ENCODE measurements at regions not wholly inside any gene's neighbourhood (a gene's known extent, or its start where the extent isn't known, plus 50 kb on each side); places are given as distances from the start of the nearest gene placed in this dataset.
"Not testable (repeated sequence)": the region's sequence is repeated elsewhere in the genome, so short reads cannot be mapped to it uniquely, and the experiment has no call there.

- no peaks in the 10 kb centered on the region for H3K9me3 ChIP-seq (ENCODE audit: control insufficient read depth, low read length)
- peaks cover 7% of the 10 kb centered on the region for H3K4me1 ChIP-seq (ENCODE audit: control insufficient read depth, insufficient read depth, low read length, poor library complexity, severe bottlenecking)
- no peaks in the 10 kb centered on the region for H3K36me3 ChIP-seq (ENCODE audit: control insufficient read depth, insufficient read depth, low read length)
- H3K27ac ChIP-seq (ENCODE audit: low read depth, low read length, severe bottlenecking), result no peak overlapping the region
- H3K4me3 ChIP-seq (ENCODE audit: extremely low read depth, insufficient read depth, low read length, poor library complexity, severe bottlenecking), result no peak overlapping the region
- WGBS, 2 experiments (ENCODE audit: insufficient coverage in 2 of 2), result 93% methylated on average over 2 of the region's 2 CpGs; no CpG with 5 or more reads in 1 of the 2 experiments
Measured at GRCh38 chr2:43144263-43144662, 82.1 kb downstream of the ZFP36L2 start.

GRCh38 chr2:43143756-43144155 is 82.7 kb downstream of the ZFP36L2 start:
- no peaks in the 10 kb centered on the region for H3K36me3 ChIP-seq (ENCODE audit: control insufficient read depth, insufficient read depth, low read length)
- peaks cover 7% of the 10 kb centered on the region for H3K4me1 ChIP-seq (ENCODE audit: control insufficient read depth, insufficient read depth, low read length, poor library complexity, severe bottlenecking)
- H3K9me3 ChIP-seq (ENCODE audit: control insufficient read depth, low read length), result no peaks in the 10 kb centered on the region
- 81 to 96% methylated on average over 6 of the region's 8 CpGs for WGBS, 2 experiments (ENCODE audit: insufficient coverage in 2 of 2)
- no peak overlapping the region for H3K4me3 ChIP-seq (ENCODE audit: extremely low read depth, insufficient read depth, low read length, poor library complexity, severe bottlenecking)
- no peak overlapping the region for H3K27ac ChIP-seq (ENCODE audit: low read depth, low read length, severe bottlenecking)

GRCh38 chr2:43142921-43143438 is 83.4 kb downstream of the ZFP36L2 start:
- 96 to 99% methylated on average over 6 to 7 of the region's 7 CpGs for WGBS, 2 experiments (ENCODE audit: insufficient coverage in 2 of 2)
- no peaks in the 10 kb centered on the region for H3K9me3 ChIP-seq (ENCODE audit: control insufficient read depth, low read length)
- H3K4me1 ChIP-seq (ENCODE audit: control insufficient read depth, insufficient read depth, low read length, poor library complexity, severe bottlenecking), result peaks cover 7% of the 10 kb centered on the region
- no peaks in the 10 kb centered on the region for H3K36me3 ChIP-seq (ENCODE audit: control insufficient read depth, insufficient read depth, low read length)
- H3K27ac ChIP-seq (ENCODE audit: low read depth, low read length, severe bottlenecking), result no peak overlapping the region
- H3K4me3 ChIP-seq (ENCODE audit: extremely low read depth, insufficient read depth, low read length, poor library complexity, severe bottlenecking), result no peak overlapping the region

- H3K4me1 ChIP-seq (ENCODE audit: control insufficient read depth, insufficient read depth, low read length, poor library complexity, severe bottlenecking), result peaks cover 11% of the 10 kb centered on the region
- not testable (repeated sequence) for H3K9me3 ChIP-seq (ENCODE audit: control insufficient read depth, low read length)
Measured at GRCh38 chr2:43141636-43142151, 84.7 kb downstream of the ZFP36L2 start.

GRCh38 chr2:43139996-43140621 is 86.3 kb downstream of the ZFP36L2 start:
- Histone ChIP-seq H3K36me3 (ENCODE audit: control insufficient read depth, insufficient read depth, low read length) (no peaks in the 10 kb centered on the region), H3K27ac (ENCODE audit: low read depth, low read length, severe bottlenecking) (peak overlapping the region; percentile 64), H3K9me3 (ENCODE audit: control insufficient read depth, low read length) (no peaks in the 10 kb centered on the region), H3K4me1 (ENCODE audit: control insufficient read depth, insufficient read depth, low read length, poor library complexity, severe bottlenecking) (peaks cover 20% of the 10 kb centered on the region), H3K4me3 (ENCODE audit: extremely low read depth, insufficient read depth, low read length, poor library complexity, severe bottlenecking) (no peak overlapping the region)
- whole genome bisulfite sequencing, 2 experiments (ENCODE audit: insufficient coverage in 2 of 2), result 68 to 83% methylated on average over 7 to 10 of the region's 11 CpGs

More at GRCh38 chr2:43141636-43142151, 84.7 kb downstream of the ZFP36L2 start:
- 87 to 93% methylated on average over 7 of the region's 7 CpGs for WGBS, 2 experiments (ENCODE audit: insufficient coverage in 2 of 2)
- H3K27ac ChIP-seq (ENCODE audit: low read depth, low read length, severe bottlenecking); H3K4me3 ChIP-seq (ENCODE audit: extremely low read depth, insufficient read depth, low read length, poor library complexity, severe bottlenecking); H3K36me3 ChIP-seq (ENCODE audit: control insufficient read depth, insufficient read depth, low read length): not testable (repeated sequence)

GRCh38 chr2:43139501-43139900 is 86.9 kb downstream of the ZFP36L2 start:
- Histone ChIP-seq H3K36me3 (ENCODE audit: control insufficient read depth, insufficient read depth, low read length) (no peaks in the 10 kb centered on the region), H3K27ac (ENCODE audit: low read depth, low read length, severe bottlenecking) (no peak overlapping the region), H3K4me1 (ENCODE audit: control insufficient read depth, insufficient read depth, low read length, poor library complexity, severe bottlenecking) (peaks cover 20% of the 10 kb centered on the region), H3K4me3 (ENCODE audit: extremely low read depth, insufficient read depth, low read length, poor library complexity, severe bottlenecking) (no peak overlapping the region), H3K9me3 (ENCODE audit: control insufficient read depth, low read length) (no peaks in the 10 kb centered on the region)
- WGBS, 2 experiments (ENCODE audit: insufficient coverage in 2 of 2), result 96 to 100% methylated on average over 3 to 4 of the region's 4 CpGs

- H3K27ac ChIP-seq (ENCODE audit: low read depth, low read length, severe bottlenecking), result no peak overlapping the region
- no peaks in the 10 kb centered on the region for H3K9me3 ChIP-seq (ENCODE audit: control insufficient read depth, low read length)
- no peak overlapping the region for H3K4me3 ChIP-seq (ENCODE audit: extremely low read depth, insufficient read depth, low read length, poor library complexity, severe bottlenecking)
- no peaks in the 10 kb centered on the region for H3K36me3 ChIP-seq (ENCODE audit: control insufficient read depth, insufficient read depth, low read length)
- H3K4me1 ChIP-seq (ENCODE audit: control insufficient read depth, insufficient read depth, low read length, poor library complexity, severe bottlenecking), result peaks cover 20% of the 10 kb centered on the region
- WGBS, 2 experiments (ENCODE audit: insufficient coverage in 2 of 2), result 83 to 100% methylated on average over 1 of the region's 3 CpGs
Measured at GRCh38 chr2:43138441-43138840, 88.0 kb downstream of the ZFP36L2 start.

GRCh38 chr2:43136876-43137275 is 89.5 kb downstream of the ZFP36L2 start:
- H3K4me1 ChIP-seq (ENCODE audit: control insufficient read depth, insufficient read depth, low read length, poor library complexity, severe bottlenecking), result peaks cover 20% of the 10 kb centered on the region
- no peak overlapping the region for H3K27ac ChIP-seq (ENCODE audit: low read depth, low read length, severe bottlenecking)
- H3K36me3 ChIP-seq (ENCODE audit: control insufficient read depth, insufficient read depth, low read length), result no peaks in the 10 kb centered on the region
- H3K4me3 ChIP-seq (ENCODE audit: extremely low read depth, insufficient read depth, low read length, poor library complexity, severe bottlenecking), result no peak overlapping the region
- H3K9me3 ChIP-seq (ENCODE audit: control insufficient read depth, low read length), result no peaks in the 10 kb centered on the region
- 83 to 100% methylated on average over 4 to 7 of the region's 10 CpGs for WGBS, 2 experiments (ENCODE audit: insufficient coverage in 2 of 2)

- Histone ChIP-seq H3K27ac (ENCODE audit: low read depth, low read length, severe bottlenecking) (no peak overlapping the region), H3K36me3 (ENCODE audit: control insufficient read depth, insufficient read depth, low read length) (no peaks in the 10 kb centered on the region), H3K4me1 (ENCODE audit: control insufficient read depth, insufficient read depth, low read length, poor library complexity, severe bottlenecking) (peaks cover 24% of the 10 kb centered on the region), H3K9me3 (ENCODE audit: control insufficient read depth, low read length) (no peaks in the 10 kb centered on the region), H3K4me3 (ENCODE audit: extremely low read depth, insufficient read depth, low read length, poor library complexity, severe bottlenecking) (no peak overlapping the region)
- 79 to 88% methylated on average over 5 of the region's 11 CpGs for WGBS, 2 experiments (ENCODE audit: insufficient coverage in 2 of 2)
Measured at GRCh38 chr2:43136011-43136799, 90.2 kb downstream of the ZFP36L2 start.

GRCh38 chr2:43135583-43135982 is 90.8 kb downstream of the ZFP36L2 start:
- peaks cover 30% of the 10 kb centered on the region for H3K4me1 ChIP-seq (ENCODE audit: control insufficient read depth, insufficient read depth, low read length, poor library complexity, severe bottlenecking)
- H3K9me3 ChIP-seq (ENCODE audit: control insufficient read depth, low read length), result no peaks in the 10 kb centered on the region
- WGBS, 2 experiments (ENCODE audit: insufficient coverage in 2 of 2), result 76 to 85% methylated on average over 4 to 6 of the region's 6 CpGs
- no peak overlapping the region for H3K27ac ChIP-seq (ENCODE audit: low read depth, low read length, severe bottlenecking)
- H3K4me3 ChIP-seq (ENCODE audit: extremely low read depth, insufficient read depth, low read length, poor library complexity, severe bottlenecking), result no peak overlapping the region
- no peaks in the 10 kb centered on the region for H3K36me3 ChIP-seq (ENCODE audit: control insufficient read depth, insufficient read depth, low read length)

- 91 to 94% methylated on average over 5 to 6 of the region's 9 CpGs for WGBS, 2 experiments (ENCODE audit: insufficient coverage in 2 of 2)
Measured at GRCh38 chr2:43134571-43134889, 91.9 kb downstream of the ZFP36L2 start.

More at GRCh38 chr2:43134571-43134889, 91.9 kb downstream of the ZFP36L2 start:
- H3K36me3 ChIP-seq (ENCODE audit: control insufficient read depth, insufficient read depth, low read length), result no peaks in the 10 kb centered on the region
- peaks cover 33% of the 10 kb centered on the region for H3K4me1 ChIP-seq (ENCODE audit: control insufficient read depth, insufficient read depth, low read length, poor library complexity, severe bottlenecking)
- no peak overlapping the region for H3K27ac ChIP-seq (ENCODE audit: low read depth, low read length, severe bottlenecking)
- no peaks in the 10 kb centered on the region for H3K9me3 ChIP-seq (ENCODE audit: control insufficient read depth, low read length)
- no peak overlapping the region for H3K4me3 ChIP-seq (ENCODE audit: extremely low read depth, insufficient read depth, low read length, poor library complexity, severe bottlenecking)
